GM11168 (cell line): ENCODE measurements at regions not wholly inside any gene's neighbourhood (a gene's known extent, or its start where the extent isn't known, plus 50 kb on each side); places are given as distances from the start of the nearest gene placed in this dataset.

Experiments
- in situ Hi-C: fragments of 300-500 bp; cut with MboI; formaldehyde crosslinking; loops from one replicate; pipeline ENCODE4 v1.12.0; 2022; ENCODE audit warnings: low sequenced_read_pairs; ENCODE audit not compliant: unreplicated experiment

DNA sequence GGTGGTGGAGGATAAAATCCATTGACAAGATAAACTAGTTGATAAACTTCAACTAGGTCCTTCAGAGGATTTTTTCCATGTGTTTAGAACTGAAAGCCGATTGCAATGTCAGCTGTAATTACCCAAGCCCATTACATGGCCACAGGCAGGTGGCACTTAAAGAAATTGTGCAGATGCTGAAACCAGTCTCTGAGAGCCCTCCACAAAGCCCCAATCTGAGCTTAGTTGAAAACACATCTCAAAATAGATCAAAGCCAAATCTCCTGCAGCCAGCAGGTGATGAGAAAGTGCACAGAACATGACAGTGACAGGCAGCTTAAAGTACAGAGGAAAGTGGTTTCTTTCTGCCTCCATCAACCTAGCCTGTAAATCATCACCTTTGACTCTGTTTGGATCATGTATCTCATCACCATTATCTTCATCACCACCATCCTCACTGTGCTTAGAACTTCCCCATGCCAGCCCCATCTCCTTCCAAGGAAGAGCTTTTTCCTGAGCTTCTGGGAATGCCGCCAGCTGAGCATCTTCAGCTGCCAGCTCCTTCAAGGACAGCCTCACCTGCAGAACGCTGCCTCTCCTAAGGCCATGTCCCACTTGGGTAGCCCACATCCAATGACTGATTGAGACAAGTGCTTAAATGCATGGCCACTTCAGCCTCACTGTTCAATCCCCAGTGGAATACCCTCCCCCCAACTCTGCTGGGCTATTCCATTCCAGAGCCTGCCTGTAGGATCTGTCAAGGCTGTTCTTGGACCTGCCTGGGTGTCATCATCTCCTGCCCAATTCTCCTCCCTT, 219.5 kb upstream of the TMEM132C start:
- in situ Hi-C loops: no loop called here

DNA sequence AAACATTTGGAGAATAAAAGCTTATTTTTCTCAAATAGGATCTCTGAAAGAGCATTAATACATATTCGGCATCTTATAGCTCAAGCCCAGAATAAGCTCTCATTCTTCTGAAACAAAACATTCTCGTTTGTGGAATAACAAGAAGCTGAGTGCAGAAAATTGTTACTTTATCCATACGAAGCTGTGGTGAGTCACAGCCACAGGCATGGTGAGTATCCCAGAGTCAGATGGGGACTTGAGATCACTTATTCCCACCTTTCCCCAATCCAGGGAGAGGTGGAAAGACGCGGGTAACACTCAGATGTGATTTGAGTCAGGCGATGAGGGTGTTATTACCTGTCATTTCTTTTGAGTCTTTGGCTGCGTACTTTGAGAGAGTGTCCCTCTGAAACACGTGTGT, 214.6 kb upstream of the TMEM132C start:
- in situ Hi-C loops: no loop called here

DNA sequence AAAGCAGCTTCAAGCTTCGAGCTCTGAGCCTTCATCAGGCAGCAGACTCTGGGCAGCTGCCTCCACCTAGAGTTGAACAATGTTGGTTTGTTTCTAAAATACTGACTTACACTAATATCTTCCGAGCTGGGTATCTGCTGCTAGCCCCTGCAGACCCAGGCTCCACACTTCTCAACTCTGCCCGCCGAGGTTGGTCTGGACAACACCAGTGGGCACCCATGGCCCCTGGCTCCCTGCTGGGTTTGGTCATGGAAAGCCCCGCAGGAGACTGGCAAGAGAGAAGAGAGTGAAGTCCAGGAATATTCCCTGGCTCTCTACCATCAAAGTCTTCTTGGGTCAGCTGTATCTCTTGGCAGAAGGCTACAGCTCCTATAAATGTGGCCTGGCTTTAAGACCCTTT, 214.2 kb upstream of the TMEM132C start:
- in situ Hi-C loops: no loop called here

DNA sequence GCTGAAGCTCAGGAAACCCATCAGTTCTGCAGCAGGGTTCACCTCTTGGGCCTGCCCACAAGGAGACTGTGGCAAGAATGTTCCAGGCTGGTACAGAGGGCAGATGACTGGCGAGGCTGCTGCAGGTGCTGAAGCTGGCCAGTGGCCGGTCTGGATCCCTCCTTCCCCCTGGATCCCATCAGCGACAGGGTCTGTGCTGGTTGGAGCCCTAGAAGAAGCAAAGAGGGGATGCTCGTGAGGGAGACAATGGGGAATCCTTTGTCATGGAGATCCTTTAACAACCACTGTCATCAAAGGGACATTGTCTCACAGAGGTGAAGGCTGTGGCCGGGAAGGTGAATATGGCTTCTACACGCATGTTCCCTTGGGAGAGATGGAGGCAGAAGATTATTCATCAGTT, 211.4 kb upstream of the TMEM132C start:
- in situ Hi-C loops: no loop called here

DNA sequence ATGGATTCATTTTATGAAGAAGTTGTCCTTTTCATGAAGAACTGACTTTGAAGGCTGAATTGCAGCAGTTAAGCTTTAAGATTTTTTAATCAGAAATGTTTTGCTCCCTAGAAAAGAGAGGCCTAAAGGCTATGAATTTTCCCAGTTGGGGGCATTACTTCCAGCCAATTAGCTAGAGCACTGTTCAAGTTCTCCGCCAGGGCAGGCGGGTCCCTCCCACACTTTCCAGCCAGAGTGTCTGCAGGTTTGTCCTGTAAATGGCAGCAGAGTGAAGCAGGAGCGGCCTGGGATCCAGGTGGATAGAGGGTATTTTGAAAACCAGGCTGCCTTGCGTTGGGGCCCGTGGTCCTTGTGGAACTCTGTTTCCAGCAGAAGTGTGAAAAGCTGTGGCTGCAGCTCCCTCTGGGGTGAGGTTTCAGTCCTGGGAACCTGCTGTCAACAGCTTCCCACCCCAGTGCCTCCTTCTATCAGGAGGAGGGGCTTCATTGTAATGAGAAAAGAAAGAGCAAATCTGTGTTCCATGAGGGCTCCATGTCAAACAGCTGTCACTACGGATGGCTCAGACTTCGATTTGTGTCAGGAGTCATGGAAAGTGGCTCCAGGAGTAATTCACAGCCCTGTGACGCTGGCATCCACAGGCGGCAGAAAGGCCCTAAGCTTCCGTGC, 210.7 kb upstream of the TMEM132C start:
- in situ Hi-C loops: no loop called here

DNA sequence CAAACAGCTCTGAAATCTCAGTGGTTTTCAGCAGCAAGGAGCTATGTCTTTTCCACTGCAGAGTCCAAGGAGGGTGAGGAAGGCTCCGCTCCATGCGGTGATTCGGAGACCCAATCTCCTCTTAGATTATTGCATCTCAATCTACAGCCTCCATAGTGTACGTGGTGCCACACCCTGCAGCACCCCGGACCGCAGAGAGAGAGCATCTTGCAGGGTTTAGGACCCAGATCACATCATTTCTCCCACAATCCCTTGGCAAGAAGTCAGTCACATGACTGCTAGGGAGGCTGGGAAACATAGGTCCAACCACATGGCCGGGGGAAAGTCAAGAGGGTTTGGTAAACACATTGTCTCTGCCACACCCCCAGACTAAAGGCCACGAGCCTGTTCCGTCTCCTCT, 209.4 kb upstream of the TMEM132C start:
- in situ Hi-C loops: no loop called here

DNA sequence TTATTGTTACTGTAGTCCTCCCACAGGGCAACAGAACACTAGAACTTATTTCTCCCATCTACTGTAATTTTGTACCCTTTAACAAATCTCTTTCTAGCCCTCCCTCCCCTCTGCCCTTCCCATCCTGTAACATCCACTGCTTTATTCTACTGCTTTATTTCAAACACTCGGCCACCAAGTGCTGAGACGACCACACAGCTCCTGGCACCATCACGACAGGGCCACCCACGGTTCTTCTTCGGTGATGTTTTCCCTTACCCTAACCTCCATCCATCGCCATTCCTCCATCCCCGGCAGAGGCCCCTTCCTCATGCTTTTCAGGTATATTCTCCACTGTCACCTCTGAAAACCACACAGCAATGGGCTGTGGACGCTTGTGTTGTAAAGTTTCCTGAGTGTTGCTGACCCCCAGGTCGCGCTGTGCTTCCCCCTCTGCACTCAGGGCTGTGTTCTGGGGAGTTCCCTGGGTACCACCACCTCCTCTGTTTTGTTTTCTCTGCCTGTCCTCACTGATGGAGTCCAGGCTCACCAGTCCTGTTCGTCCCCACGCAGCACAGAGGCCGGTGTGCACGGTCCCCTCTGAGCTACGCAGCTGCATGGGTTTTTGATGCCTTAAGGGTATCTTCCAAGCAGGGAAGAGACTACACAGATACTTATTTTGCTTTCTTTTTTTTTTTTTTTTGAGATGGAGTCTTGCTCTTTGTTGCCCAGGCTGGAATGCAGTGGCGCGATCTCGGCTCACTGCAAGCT, 207.2 kb upstream of the TMEM132C start:
- in situ Hi-C loops: no loop called here

DNA sequence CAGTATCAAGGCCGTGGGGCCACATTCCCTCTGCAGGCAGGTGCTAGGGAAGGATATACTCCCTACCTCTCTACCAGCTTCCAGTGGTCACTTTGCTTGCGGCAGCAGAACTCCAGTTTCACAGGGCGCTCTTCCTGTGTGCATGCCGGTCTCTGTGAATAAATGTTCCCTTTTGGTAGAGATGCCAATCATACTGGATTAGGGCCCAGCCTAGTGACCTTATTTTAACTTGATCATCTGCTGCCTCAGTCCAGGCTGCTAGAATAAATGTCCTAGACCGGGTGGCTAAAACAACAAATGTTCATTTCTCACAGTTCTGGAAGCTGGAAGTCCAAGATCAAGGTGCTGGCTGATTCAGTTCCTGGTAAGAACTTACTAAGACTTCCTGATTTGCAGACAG, 198.8 kb upstream of the TMEM132C start:
- in situ Hi-C loops: no loop called here

DNA sequence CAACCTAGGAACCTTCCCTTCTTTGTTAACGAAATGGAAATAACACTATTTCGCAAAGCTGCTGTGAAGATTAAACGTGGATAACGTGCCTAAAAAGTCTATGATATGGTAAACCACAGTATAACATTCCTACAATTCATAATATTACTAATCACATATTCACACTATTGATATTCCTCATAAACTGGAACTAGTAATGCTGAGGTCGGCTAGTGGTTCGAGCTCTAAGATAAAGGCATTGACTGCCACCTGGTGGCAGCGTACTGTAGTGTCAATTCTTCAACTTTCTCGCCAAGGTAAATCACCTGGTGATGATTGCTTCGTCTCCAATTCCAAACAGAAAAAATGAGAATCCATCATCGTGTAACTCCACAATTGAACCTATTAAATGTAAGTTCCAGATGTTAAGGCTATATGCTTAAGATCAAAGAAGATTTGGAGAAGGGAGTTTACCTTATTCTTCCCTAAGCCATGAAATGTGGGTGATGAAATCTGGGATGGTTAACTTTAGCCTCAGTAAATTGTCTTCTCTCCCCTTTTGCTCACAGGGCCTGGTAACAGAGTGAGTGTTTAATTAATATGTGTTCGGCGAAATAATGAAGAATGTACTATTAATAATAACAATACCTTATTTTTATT, 197.5 kb upstream of the TMEM132C start:
- in situ Hi-C loops: no loop called here

DNA sequence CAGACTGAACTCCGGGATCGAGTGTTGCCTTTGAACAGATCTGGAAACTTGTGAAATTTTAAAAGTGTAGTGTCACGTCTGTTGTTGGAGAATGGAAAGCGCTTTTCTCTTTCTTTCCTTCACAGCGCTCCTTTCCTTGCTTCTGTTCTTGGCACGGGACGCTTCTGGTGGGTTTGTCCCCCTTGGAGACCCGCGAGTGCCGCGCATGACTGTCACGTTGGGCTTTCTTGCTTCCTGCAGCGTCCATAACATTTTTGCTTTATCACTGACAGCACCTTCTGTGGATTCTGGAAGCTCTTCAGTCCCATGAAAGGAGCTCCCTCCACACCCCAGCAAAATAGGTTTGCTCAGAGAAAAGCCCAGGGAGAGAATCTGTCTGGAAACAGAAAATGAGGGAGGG, 193.0 kb upstream of the TMEM132C start:
- in situ Hi-C loops: no loop called here

DNA sequence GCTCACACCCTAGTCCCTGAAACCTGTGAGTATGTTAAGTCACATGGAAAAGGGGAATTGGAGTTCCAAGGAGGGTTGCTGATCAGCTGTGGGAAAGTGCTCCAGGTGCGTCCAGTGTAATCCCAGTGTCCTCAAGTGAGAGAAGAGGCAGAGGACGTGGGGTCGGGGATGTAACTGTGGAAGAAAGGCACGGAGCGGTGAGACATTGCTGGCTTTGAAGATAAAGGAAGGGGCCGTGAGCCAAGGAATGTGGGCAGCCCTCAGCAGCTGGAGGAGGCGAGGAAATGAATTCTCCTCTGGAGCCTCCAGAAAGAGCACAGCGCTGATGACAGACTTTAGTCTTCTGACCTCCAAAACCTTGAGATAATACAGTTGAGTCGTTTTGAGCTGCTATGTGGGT, 191.6 kb upstream of the TMEM132C start:
- in situ Hi-C loops: no loop called here

DNA sequence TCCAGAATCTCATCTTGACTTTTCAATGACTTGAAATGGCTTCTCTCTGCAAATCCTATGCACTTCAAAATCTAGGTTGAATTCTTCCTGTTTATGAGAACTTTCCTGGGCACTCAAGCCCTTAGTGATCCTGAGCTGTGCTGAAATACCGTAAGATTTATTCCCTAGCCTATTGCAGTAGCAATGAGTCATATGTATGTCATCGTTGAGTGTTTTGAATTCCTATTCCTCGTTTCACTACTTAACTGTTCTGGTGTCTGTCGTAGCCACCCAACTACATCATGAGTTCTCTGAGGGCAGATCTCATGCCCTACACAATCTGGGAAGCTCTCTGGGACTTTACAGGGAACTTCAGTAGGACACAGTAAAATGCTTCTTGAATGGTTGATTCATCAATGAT, 190.8 kb upstream of the TMEM132C start:
- in situ Hi-C loops: no loop called here

DNA sequence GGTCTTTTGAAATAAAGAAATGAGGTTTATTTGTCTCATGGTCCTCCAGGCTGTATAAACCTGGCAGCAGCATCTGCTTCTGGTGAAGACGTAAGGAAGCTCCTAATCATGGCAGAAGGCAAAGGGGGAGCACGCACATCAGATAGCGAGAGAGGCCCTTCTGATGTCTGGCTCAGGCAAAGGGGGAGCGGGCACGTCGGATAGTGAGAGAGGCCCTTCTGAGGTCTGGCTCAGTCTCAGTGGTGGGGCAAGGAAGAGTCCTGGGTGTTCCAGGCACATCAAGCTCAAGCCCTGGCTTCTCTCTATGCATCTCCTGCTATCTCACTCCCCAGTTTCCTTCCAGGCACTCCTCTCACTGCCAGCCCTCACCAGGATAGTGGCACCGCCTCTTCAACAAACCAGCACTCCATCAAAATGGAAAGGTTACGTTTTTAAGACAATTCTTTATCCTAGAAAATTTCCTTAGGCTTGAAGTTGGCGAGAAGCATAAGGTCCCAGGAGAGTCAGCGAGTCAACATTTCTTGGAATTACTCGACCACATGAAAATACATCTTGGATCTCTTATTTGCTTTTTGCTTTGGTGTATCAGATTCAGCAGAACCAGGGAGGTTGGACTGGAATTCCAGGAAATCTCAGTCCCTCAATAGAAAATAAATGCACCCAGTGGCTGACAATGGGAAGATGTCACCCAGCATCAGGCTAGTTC, 189.6 kb upstream of the TMEM132C start:
- in situ Hi-C loops: no loop called here

DNA sequence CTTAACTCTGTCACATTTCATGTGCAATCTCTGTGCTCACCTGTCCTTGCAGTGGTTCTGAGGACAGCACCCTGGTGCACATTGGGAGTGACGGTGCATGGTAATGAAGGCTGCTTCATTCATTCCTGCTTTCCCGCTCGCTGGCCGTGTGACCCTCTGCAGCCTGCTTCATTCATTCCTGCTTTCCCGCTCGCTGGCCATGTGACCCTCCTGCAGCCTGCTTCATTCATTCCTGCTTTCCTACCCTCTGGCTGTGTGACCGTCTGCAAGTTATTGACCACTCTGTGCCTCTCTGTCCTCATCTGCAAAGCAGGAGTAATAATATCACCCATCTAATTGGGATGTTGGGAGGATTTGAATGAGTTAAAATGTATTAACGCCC, 189.1 kb upstream of the TMEM132C start:
- in situ Hi-C loops: no loop called here

DNA sequence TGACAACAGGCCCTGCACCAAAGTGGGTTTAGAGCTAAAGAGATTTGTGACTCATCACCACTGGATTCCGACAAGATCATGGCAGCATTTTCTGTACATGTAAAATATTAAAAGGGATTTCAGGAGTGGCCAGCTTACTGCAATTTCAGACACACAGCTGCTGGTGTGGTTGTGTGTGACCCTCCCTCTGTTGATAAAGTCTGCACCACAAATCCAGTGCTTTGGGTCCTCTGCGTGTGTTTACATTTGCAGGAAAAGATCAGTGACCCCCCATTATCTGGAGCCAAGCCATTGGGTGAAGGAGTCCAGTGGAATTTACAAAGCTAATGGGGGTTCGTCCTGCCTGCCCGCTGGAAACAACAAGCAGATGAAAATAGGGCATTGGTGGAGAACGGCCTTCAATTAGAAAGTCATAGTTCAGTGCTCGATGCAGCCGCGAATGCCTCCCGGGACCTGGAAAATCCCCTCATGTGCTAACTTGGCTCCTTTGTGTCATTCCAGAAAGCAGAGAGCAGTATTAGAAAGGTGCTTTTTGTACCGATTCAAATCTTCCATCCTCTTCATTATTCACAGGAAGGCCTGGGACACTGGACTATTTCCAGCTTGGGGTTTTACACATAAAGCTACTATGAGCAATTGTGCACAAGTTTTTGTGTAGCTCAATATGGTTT, 188.5 kb upstream of the TMEM132C start:
- in situ Hi-C loops: no loop called here

DNA sequence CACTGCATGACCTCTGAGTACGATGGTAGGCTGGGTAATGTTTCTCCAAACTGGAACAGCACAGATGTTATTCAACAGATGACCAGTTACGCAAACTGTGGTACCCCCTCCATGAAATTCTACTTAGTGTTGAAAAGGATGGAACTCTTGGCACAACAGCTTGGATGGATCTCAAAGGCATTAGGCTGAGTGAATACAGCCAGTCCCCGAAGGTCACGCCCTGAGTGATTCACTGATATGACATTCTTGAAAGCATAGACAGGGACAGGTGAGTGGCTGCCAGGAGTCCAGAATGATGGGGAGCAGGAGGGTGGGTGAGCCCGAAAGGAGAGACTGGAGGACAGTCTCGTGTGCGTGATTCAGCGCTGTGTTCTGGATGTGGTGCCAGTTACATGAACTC, 187.5 kb upstream of the TMEM132C start:
- in situ Hi-C loops: no loop called here

DNA sequence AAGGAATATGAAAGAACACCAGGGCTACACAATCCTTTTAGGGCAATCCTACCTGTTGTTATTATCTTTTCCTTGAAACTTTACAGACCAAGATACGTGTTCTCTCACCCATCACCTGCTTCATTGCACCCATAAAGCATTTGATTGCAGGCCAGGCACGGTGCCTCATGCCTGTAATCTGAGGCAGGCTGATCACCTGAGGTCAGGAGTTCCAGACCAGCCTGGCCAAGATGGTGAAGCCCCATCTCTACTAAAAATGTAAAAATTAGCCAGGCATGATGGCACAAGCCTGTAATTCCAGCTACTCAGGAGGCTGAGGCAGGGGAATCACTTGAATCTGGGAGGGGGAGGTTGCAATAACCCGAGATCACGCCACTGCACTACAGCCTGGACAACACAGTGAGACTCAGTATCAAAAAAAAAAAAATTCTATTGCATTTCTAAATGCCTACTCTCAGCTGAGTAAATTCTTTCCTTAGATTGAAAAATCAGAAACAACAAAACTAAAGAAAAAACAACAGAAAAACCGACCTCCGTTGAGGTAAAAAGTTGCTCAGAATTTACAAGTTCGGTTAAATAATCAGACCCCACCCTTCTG, 183.7 kb upstream of the TMEM132C start:
- in situ Hi-C loops: no loop called here

DNA sequence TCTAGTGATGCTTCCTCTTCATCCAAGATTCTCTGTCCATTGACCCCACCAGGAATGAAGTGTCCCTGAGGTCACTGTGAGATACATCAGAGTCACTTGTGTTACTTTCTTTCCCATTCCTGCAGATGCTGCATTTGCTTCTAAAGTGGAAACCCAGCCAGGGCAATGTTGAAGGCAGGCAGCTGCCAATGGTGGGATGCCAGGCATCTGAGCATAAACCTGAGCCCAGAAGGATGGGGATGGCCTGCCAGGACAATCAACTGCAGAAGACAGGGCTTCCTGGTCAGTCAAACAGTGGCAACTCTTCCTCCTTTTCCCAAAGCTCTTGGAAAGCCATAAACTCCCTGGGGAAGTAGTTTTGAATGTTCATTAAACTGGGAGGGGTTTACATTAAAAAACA, 178.0 kb upstream of the TMEM132C start:
- in situ Hi-C loops: no loop called here

DNA sequence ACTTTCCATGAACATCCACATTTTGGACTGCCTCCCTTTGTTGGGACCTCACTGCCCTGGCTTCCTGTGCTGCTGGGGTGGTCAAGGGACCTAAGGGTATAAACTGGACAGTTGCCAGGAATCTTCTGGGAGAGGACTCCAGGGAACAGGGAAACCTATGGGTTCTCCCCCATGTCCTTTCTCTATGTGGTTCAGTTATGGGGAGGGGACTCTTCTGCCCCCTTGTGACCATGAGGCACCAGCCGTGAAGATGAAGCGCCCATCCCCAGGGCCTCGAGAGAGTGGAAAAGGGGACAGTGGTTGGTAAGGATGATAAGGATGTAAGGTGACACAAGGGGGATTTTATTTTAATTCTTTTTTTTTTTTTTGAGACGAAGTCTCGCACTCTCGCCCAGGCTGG, 177.0 kb upstream of the TMEM132C start:
- in situ Hi-C loops: no loop called here
